H7 (cell line): ENCODE measurements at regions not wholly inside any gene's neighbourhood (a gene's known extent, or its start where the extent isn't known, plus 50 kb on each side); places are given as distances from the start of the nearest gene placed in this dataset.

ENCODE experiments used
- DNase-seq: peaks from one replicate; pipeline ENCODE4 v3.0.0; 2012
- H3K27me3 ChIP-seq: 2 replicates; pipeline ENCODE4 v1.6.0; 2011; ENCODE audit warnings: mild to moderate bottlenecking, low read length; ENCODE audit not compliant: control insufficient read depth, insufficient read depth
- H3K36me3 ChIP-seq: replicated peaks from 2 replicates; pipeline ENCODE4 v1.5.1; 2011; ENCODE audit warnings: low read length; ENCODE audit not compliant: control insufficient read depth, insufficient read depth
- H3K4me3 ChIP-seq: 2 replicates; pipeline ENCODE4 v1.5.1; 2011; ENCODE audit warnings: low read depth, mild to moderate bottlenecking, control low read depth, low read length, moderate library complexity; ENCODE audit not compliant: insufficient read depth

DNA sequence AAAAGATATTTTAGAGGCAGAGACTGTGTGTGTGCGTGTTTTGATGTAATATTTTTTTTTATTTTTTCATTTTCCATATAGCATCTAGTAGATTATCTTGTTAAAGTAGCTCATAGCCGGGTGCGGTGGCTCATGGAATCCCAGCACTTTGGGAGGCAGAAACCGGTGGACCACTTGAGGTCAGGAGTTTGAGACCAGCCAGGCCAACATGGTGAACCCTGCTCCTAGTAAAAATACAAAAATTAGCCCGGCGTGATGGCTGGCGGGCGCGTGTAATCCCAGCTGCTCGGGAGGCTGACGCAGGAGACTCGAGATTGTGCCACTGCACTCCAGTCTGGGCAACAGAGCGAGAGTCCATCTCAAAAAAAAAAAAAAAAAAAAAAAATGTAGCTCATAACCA is 1481.2 kb upstream of the CADM2 start:
- H3K36me3 ChIP-seq, result no peaks in the 10 kb centered on the region
- no peak overlapping the region for H3K4me3 ChIP-seq
- DNase-seq, result no peak
- no peaks in the 10 kb centered on the region for H3K27me3 ChIP-seq

DNA sequence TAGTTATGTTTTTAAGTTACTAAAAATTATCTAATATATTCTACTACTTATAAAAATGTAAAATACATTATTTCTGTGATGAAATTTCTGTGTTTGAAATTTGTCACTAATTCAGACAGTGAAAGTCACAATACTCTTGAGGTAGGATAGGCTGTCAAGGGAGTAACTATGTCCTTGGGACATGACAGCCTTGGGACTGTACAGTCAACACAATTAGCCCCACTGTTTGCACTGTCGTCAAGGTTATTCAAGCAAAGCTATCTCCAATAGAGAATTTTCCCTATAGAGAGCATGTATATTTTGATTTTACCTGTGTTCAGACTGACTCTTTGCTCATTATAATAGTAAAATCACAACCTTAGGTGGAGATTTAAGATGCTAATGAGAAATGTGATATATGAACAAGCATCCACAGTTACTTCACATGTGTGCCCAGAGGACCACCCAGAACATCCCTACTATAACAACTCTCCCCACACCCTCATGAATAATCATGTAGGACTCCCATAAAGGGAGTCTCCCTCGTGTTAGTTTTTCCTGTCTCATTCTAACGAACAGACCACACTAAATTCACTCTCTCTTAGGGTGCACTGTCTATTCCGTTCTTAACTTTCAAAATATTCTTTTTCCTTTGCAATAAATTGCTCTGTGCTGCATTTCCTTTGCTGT is 1476.3 kb upstream of the CADM2 start:
- Histone ChIP-seq H3K27me3 (no peaks in the 10 kb centered on the region), H3K36me3 (no peaks in the 10 kb centered on the region), H3K4me3 (no peak overlapping the region)
- DNase-seq, result no peak

DNA sequence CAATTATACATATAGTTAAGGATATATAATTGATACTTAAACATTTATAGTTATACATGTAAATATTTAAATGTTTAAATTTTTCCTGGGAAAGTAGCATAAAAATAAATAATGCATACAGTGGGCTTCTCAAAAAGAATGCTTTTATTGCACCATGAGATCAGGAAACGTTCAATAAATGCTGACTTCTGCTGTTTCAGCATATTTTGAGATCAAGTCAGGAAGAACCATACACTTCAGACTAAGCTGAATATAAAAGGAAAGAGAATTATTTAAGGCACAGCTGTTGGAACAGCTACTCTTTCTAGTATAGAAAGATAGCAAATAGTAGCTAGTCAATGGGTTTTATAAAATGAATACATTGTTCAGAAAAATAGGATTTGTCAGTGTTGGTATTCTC is 1462.3 kb upstream of the CADM2 start:
- H3K4me3 ChIP-seq, result no peak overlapping the region
- H3K36me3 ChIP-seq, result no peaks in the 10 kb centered on the region
- no peak for DNase-seq
- no peaks in the 10 kb centered on the region for H3K27me3 ChIP-seq

DNA sequence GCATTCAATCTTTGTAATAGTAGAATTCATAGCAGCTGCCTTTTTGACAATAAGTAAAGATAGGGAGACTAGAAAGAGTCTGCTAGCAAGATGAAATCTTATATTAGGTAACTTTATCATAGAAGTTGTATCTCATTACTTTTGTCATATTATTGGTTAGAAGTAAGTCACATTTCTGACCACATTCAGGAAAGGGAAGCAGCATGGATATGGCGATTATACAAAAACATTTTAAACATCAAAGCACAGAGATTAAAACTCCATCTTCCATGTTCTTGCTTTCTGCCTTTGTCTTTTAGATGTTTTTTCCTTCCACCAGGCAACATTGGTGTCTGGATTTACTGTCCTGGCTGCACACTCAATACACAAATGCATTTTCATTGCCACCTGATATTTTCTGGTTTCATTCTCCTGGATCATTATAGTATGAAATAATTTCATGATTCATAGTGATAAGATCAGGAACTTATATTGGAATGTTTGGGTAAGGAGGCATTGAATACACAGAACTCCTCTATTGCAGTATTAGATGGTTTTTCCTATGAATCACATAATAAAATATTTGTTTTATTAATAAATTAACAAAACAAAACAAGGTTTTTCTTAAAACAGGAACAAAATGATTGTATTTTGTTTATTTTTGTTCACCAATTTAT is 1460.3 kb upstream of the CADM2 start:
- no peak for DNase-seq
- H3K4me3 ChIP-seq, result no peak overlapping the region
- H3K27me3 ChIP-seq, result no peaks in the 10 kb centered on the region
- no peaks in the 10 kb centered on the region for H3K36me3 ChIP-seq

DNA sequence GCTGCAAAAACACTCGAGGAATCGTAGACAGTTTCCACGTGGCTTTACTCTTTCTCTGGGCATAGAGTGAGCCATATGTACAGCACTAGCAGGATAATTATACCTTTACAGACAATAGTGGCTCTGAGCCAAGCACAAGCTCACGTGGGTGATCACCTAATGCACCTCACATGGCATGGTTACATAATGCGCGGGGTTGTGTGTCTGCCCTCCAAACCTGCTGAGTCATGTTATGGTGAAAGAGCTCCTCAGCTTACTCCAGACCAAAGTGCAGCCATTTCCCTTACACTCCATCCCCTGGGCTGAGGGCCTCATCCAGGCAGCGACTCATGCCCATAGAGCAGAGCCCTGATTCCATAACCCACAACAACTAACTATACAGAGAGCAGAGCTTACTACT is 1458.4 kb upstream of the CADM2 start:
- no peaks in the 10 kb centered on the region for H3K27me3 ChIP-seq
- no peak overlapping the region for H3K4me3 ChIP-seq
- no peak for DNase-seq
- H3K36me3 ChIP-seq, result no peaks in the 10 kb centered on the region

DNA sequence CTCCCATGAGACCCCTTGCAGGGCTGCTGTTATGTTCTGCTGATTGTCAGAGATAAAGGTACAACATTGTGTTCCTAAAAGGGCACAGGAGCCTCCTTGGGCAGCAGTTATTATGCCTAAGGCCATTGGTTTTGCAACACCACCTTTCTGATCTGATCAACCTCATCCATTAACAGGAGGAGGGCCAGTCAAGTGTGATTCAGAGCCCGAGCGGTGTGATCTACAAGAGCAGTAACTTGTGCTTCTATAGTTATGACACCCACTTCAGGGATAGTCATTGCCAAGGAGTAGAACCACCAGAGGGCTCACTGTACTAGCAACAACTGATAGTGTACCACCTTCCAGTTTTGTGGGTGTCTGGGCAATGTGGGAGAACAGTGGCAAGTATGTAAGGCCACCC is 1457.9 kb upstream of the CADM2 start:
- no peak for DNase-seq
- no peaks in the 10 kb centered on the region for H3K36me3 ChIP-seq
- H3K4me3 ChIP-seq, result no peak overlapping the region
- no peaks in the 10 kb centered on the region for H3K27me3 ChIP-seq

DNA sequence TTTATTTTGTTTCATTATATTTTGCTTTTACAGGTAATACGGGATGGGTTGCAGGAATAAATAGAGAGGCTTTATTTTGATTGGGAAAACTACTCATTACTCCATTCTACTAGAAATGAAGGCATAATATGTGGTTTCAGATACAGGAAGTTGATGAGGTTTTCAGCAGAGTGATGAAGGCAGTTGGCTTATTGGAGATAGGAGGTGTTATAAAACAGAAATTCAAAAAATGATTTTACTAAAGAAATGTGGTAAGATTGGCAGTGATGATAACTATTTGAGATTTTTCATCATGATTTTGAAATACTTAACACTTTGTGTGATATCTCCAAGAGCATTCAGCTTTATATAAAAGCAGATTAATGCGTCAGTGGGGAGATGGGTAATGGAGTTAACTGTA is 1445.7 kb upstream of the CADM2 start:
- Histone ChIP-seq H3K27me3 (no peaks in the 10 kb centered on the region), H3K4me3 (no peak overlapping the region), H3K36me3 (no peaks in the 10 kb centered on the region)
- no peak for DNase-seq

DNA sequence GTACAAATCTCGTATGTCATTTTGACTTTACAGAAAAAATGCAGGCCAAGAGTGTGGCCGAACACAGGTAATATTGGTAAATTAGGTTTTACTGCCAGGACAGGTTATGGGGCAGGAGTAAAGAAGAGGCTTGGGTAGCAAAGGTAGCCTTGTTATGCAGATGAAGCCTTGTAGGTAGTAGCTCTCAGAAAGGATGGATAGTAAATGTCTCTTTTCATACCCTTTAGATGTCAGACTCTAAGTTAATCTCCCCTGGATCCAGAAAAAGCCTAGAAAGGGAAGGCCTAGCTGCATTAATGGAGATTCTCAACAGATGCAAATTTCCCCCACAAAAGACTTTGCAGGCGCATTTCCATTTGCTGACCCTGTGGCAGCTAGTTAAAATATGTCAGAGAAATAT is 1445.1 kb upstream of the CADM2 start:
- H3K4me3 ChIP-seq, result no peak overlapping the region
- peak; percentile 4 for DNase-seq

DNA sequence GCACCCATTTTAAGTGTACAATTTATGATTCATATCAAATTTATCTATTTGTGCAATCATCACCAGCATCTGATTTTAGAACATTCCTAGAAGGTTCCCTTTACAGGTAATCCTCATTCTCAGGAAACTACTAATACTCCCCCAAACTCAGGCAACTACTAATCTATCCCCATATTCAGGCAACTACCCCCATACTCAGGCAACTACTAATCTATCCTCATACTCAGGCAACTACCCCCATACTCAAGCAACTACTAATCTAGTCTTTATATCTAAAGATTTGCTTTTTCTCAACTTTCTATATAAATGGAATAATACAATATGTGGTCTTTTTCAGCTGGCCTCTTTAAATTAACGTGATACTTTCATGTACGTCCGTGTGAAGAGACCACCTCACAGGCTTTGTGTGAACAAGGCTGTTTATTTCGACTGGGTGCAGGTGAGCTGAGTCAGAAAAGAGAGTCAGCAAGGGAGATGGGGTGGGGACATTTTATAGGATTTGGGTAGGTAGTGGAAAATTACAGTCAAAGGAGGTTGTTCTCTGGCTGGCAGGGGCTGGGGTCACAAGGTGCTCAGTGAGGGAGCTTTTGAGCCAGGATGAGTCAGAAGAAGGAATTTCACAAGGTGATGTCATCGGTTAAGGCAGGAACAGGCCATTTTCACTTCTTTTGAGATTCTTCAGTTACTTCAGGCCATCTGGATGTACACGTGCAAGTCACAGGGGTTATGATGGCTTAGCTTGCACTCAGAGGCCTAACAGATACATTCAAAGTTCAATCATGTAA is 1444.5 kb upstream of the CADM2 start:
- H3K36me3 ChIP-seq, result no peaks in the 10 kb centered on the region
- H3K27me3 ChIP-seq, result no peaks in the 10 kb centered on the region
- no peak overlapping the region for H3K4me3 ChIP-seq
- DNase-seq, result no peak

More for the DNA sequence above, 1445.1 kb upstream of the CADM2 start:
- H3K36me3 ChIP-seq, result no peaks in the 10 kb centered on the region
- no peaks in the 10 kb centered on the region for H3K27me3 ChIP-seq

DNA sequence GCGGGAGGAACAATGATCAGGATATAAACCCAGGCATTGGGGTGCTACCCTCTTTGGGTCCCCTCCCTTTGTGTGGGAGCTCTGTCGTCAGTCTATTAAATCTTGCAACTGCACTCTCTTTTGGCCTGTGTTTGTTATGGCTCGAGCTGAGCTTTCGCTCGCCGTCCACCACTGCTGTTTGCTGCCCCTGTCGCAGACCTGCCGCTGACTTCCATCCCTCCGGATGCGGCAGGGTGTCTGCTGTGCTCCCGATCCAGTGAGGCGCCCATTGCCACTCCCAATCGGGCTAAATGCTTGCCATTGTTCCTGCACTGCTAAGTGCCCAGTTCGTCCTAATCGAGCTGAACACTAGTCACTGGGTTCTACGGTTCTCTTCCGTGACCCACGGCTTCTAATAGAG is 1443.7 kb upstream of the CADM2 start:
- no peak overlapping the region for H3K4me3 ChIP-seq
- no peak for DNase-seq
- no peaks in the 10 kb centered on the region for H3K36me3 ChIP-seq
- H3K27me3 ChIP-seq, result no peaks in the 10 kb centered on the region

DNA sequence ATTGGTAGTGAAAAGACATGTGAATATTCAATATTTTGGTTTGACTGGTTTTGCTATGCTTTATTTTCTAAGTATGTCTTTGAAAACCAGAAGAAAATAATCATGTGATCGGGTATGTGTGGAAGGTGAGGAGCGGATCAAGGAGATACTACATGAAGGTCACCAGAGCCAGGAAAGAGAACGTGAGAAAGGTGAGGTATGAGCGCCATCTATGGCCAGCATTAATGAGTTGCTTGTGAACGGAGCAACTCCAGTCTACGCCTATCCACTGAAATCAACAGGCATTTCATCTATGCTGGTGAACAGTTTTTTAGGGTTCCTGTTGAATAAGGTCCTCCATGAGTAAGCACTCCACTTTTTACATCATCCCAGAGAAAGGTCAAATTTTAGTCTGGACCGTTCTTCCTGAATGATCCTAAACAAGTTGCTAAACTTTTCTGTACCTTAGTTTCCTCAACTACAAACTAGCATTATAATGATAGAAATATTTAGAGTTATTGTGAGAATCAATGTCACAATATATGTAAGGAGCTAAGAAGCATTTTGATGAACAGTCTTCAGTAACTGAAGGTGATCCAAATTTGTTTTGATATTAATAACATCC is 1435.2 kb upstream of the CADM2 start:
- peak; percentile 28 for DNase-seq
- Histone ChIP-seq H3K36me3 (no peaks in the 10 kb centered on the region), H3K4me3 (no peak overlapping the region), H3K27me3 (no peaks in the 10 kb centered on the region)

DNA sequence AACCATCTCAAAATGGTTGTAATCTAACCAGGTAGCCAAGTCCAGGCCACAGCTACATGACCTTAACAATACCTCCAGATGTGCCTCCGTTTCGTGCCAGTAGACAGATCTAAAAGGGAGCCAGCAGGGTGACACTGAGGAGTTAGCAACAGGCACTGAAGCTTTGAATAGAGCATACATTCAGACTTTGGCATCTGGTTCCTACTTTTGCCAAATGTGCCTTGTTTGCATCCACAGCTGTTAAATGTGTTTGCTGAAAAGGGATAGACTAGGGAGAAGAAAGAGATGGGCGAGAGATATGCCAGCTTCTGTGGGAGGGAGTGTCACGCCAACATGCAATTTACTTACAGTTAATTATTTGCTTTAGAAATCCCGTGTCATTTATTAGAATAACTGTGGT is 1433.9 kb upstream of the CADM2 start:
- H3K4me3 ChIP-seq, result no peak overlapping the region
- DNase-seq, result no peak
- no peaks in the 10 kb centered on the region for H3K36me3 ChIP-seq
- H3K27me3 ChIP-seq, result no peaks in the 10 kb centered on the region

DNA sequence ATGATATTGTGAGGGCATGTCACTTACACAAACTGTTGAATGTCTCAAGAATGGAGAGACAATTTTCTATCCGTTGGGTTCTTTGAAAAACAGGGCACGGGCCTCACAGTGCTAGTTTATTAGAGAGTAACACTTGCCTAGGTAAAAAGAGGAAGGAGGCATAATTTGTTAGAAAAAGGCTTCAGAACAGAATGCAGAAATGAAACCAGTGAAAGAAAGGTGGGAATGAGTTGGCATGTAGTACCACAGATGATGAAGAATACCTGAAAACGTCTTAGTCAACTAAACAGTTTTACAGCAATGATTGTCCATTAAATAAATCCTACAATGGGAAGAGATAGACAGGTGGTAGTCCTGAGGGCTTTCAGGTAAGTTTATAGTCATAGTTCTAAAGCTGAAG is 1399.7 kb upstream of the CADM2 start:
- no peak for DNase-seq
- H3K27me3 ChIP-seq, result no peaks in the 10 kb centered on the region
- no peak overlapping the region for H3K4me3 ChIP-seq
- no peaks in the 10 kb centered on the region for H3K36me3 ChIP-seq

DNA sequence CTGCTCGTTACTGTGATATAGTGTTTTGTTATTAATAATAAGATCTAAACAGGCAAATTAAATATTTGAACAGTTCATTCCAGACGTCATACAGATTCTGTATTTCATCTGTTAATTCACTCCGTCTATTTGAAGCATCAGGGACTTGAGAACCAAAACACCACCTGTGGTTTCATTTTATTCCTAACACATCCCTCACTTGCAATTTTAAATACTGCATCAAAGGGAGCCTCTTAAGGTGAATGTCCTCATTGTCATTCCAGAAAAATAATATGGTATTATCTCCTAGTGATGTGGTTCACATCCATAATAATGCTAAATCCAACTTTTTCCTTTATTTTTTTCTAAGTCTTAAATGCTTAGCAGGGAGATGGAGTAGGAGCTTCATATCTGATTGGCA is 1390.9 kb upstream of the CADM2 start:
- Histone ChIP-seq H3K36me3 (no peaks in the 10 kb centered on the region), H3K4me3 (no peak overlapping the region), H3K27me3 (no peaks in the 10 kb centered on the region)
- DNase-seq, result peak; percentile 1

DNA sequence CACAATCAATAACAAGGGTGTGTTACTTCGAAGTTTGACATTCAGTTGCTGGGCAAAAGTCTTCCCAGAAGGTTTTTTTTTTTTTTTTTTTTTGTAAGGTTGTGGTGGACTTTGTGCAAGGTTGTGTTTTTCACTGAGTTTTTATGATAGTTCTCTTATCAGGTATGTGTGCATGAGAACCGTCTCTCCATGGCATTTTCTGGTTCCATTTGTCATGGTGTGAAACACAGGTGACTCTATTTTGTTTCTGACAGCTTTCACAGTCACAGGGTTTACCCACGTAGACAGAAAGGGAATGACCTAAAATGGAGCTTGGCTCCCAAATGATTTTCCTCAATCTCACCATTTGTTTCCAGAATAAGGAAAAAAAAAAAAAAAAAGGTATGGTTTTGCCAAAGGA is 1377.2 kb upstream of the CADM2 start:
- Histone ChIP-seq H3K27me3 (no peaks in the 10 kb centered on the region), H3K36me3 (no peaks in the 10 kb centered on the region), H3K4me3 (no peak overlapping the region)
- DNase-seq, result no peak
